Osteocyte (in vitro differentiated cells): ENCODE measurements at regions not wholly inside any gene's neighbourhood (a gene's known extent, or its start where the extent isn't known, plus 50 kb on each side); places are given as distances from the start of the nearest gene placed in this dataset.
A peak's percentile ranks its signal among the peaks of the same experiment; 100 is the strongest.
"Not testable (repeated sequence)": the region's sequence is repeated elsewhere in the genome, so short reads cannot be mapped to it uniquely, and the experiment has no call there.

ENCODE experiments used
- DNase-seq: peaks from one replicate; pipeline ENCODE4 v3.0.0; 2021; ENCODE audit warnings: mixed read lengths; ENCODE audit not compliant: unreplicated experiment; ENCODE audit errors: extremely low spot score
- H3K27ac Mint-ChIP-seq: one replicate; pipeline ENCODE4 v1.8.0; 2021; ENCODE audit warnings: mild to moderate bottlenecking, mixed read lengths; ENCODE audit not compliant: unreplicated experiment
- H3K27me3 Mint-ChIP-seq: one replicate; pipeline ENCODE4 v1.8.0; 2021; ENCODE audit warnings: mixed read lengths; ENCODE audit not compliant: unreplicated experiment
- H3K36me3 Mint-ChIP-seq: one replicate; pipeline ENCODE4 v1.8.0; 2021; ENCODE audit warnings: mixed read lengths; ENCODE audit not compliant: unreplicated experiment
- H3K4me1 Mint-ChIP-seq: one replicate; pipeline ENCODE4 v1.8.0; 2021; ENCODE audit warnings: mixed read lengths; ENCODE audit not compliant: unreplicated experiment
- H3K4me3 Mint-ChIP-seq: one replicate; pipeline ENCODE4 v1.8.0; 2021; ENCODE audit warnings: mild to moderate bottlenecking, moderate library complexity, mixed read lengths; ENCODE audit not compliant: unreplicated experiment
- H3K9me3 Mint-ChIP-seq: one replicate; pipeline ENCODE4 v1.8.0; 2021; ENCODE audit warnings: mixed read lengths; ENCODE audit not compliant: unreplicated experiment
- TF ChIP-seq, protein P1 (sequence below): fragments of 200-600 bp; sonication (generic); IDR thresholded peaks from 2 replicates; pipeline ENCODE4 v1.5.0; 2021; ENCODE audit warnings: antibody characterized with exemption, mild to moderate bottlenecking, moderate library complexity

DNA sequence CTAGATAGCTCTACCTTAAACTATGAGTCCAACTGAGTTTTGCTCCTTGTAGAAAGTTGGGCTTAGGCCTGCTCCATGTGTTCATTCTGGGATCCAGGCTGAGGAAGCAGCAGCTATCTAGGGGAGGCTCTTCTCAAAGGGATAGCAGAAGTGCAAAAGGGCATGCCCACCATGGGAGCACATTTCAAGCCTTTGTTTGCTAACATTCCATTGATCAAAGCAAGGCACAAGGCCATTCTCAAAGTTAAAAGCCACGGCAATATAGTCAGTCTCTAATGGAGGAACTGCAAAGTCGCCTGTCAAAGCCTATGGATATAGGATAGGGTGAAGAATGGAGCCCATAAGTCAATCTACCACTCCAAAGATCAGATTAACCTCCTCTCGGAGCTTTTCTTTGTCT, 488.1 kb upstream of the ARX start:
- DNase-seq = no peak
- H3K27ac Mint-ChIP-seq = no peak overlapping the region
- TF ChIP-seq, protein P1, sequence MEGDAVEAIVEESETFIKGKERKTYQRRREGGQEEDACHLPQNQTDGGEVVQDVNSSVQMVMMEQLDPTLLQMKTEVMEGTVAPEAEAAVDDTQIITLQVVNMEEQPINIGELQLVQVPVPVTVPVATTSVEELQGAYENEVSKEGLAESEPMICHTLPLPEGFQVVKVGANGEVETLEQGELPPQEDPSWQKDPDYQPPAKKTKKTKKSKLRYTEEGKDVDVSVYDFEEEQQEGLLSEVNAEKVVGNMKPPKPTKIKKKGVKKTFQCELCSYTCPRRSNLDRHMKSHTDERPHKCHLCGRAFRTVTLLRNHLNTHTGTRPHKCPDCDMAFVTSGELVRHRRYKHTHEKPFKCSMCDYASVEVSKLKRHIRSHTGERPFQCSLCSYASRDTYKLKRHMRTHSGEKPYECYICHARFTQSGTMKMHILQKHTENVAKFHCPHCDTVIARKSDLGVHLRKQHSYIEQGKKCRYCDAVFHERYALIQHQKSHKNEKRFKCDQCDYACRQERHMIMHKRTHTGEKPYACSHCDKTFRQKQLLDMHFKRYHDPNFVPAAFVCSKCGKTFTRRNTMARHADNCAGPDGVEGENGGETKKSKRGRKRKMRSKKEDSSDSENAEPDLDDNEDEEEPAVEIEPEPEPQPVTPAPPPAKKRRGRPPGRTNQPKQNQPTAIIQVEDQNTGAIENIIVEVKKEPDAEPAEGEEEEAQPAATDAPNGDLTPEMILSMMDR = no peak
- no peaks in the 10 kb centered on the region for H3K27me3 Mint-ChIP-seq
- no peaks in the 10 kb centered on the region for H3K9me3 Mint-ChIP-seq
- H3K36me3 Mint-ChIP-seq = no peaks in the 10 kb centered on the region
- H3K4me3 Mint-ChIP-seq = no peak overlapping the region
- no peaks in the 10 kb centered on the region for H3K4me1 Mint-ChIP-seq

DNA sequence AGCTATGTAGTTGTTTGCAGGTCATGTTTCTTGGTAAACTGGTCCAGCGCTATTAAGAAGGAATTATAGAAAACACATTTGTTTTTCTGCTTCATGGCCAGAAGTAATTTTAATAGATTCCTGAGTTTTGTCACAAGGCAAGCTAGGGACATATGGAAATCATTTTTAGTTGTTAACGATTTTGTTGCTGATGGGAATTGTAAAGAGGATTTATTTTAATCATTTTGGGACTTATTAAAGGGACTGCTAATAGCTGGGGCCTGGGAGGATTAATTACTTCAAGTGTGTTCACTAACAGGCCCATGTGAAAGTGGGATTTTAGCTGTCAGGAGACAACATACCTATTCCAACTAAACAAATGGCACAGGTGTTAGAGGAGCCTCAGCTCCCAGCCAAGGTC, 492.0 kb upstream of the ARX start:
- H3K36me3 Mint-ChIP-seq = no peaks in the 10 kb centered on the region
- no peaks in the 10 kb centered on the region for H3K27me3 Mint-ChIP-seq
- TF ChIP-seq, protein P1 = no peak
- H3K9me3 Mint-ChIP-seq = peaks cover 6% of the 10 kb centered on the region
- no peaks in the 10 kb centered on the region for H3K4me1 Mint-ChIP-seq
- DNase-seq = no peak
- H3K4me3 Mint-ChIP-seq = no peak overlapping the region
- H3K27ac Mint-ChIP-seq = no peak overlapping the region

DNA sequence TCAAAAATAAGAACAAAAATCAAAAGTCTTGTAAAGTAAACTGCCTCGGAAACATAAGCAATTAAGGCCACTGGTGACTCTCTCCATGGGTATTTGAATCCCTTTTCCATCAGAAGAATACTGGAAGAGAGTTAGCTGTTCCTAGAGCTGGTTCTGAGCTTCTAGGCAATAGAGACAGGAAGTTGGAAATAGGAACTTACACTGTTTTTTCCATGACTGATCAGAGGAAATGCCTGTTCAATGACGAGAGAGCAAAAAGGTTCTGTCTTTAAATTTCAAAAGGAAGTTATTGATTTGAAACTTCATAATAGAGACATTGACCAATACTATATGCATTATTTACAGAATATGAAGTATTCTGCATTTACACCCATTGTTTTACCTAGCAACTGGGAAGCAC, 503.5 kb upstream of the ARX start:
- Mint-ChIP-seq H3K27me3 (no peaks in the 10 kb centered on the region), H3K27ac (no peak overlapping the region), H3K4me3 (no peak overlapping the region), H3K9me3 (no peaks in the 10 kb centered on the region), H3K4me1 (peaks cover 1% of the 10 kb centered on the region), H3K36me3 (no peaks in the 10 kb centered on the region)
- DNase-seq = no peak
- TF ChIP-seq, protein P1 = no peak

DNA sequence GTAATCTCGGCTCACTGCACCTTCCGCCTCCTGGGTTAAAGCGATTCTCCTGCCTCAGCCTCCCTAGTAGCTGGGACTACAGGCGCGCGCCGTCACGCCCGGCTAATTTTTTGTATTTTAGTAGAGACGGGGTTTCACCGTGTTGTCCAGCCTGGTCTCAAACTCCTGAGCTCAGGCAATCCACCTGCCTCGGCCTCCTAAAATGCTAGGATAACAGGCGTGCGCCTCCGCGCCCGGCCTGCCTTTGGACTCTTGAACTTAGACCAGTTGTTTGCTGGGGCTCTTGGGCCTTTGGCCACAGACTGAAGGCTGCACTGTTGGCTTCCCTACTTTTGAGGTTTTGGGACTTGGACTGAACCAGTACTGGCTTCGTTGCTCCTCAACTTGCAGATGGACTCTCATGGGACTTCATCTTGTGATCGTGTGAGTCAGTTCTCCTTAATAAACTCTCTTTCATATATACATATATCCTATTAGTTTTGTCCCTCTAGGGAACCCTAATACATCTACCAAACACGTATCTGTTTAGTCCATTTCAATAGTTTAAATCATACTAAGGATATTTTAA, 506.8 kb upstream of the ARX start:
- not testable (repeated sequence) for H3K4me1 Mint-ChIP-seq, DNase-seq, H3K36me3 Mint-ChIP-seq, H3K27me3 Mint-ChIP-seq, H3K27ac Mint-ChIP-seq, H3K9me3 Mint-ChIP-seq, H3K4me3 Mint-ChIP-seq

DNA sequence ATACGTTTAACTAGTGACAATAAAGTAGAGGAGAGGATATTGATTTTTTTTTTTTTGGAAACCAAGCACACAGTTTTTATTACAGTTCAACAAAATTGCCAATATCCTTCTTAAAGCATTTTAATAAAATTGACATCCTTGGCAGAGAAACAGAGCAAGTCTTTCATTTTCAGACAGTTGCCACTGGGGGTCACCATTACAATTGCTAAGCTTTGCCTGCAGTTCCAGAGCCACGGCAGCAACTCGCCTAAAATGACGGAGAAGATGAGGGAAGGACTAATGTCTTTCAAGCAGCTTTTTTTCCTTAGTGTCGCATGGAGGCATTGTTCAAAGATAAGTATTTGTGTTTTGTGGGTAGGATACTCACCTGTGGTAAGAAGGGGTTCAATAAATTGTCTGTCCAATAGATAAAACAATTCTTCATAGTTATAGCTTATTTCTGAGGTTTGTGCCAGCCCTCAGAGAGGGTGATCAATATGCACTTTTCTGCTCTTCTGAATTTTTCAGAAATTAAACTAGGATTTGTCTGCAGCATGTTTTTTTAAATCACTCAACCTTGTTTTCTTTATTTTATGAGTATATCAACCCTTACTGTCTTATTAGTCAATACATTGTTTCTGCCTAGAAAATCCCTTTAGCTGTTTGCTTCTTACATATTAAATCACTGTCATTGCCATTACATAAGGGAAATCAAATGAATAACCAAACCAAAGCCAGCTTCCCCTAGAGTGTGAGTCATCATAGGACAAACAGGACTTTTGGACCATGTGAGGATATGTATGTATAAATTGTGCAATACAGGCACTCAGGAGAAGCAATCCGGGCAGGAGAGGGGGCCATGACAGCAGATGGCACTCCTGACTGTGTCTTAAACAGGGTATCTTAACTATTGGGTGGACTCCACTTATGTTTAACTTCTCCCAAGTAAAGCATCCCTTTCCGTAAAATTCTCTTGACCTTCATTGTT, 508.1 kb upstream of the ARX start:
- Mint-ChIP-seq H3K27ac (no peak overlapping the region), H3K4me1 (peaks cover 1% of the 10 kb centered on the region), H3K36me3 (no peaks in the 10 kb centered on the region), H3K4me3 (no peak overlapping the region), H3K27me3 (no peaks in the 10 kb centered on the region), H3K9me3 (no peaks in the 10 kb centered on the region)
- TF ChIP-seq, protein P1 = peak; percentile 52
- DNase-seq = no peak
